ENCODE measurements at regions not wholly inside any gene's neighbourhood (a gene's known extent, or its start where the extent isn't known, plus 50 kb on each side); places are given as distances from the start of the nearest gene placed in this dataset.

GRCh38 chr11:93268287-93269040 is 62.1 kb upstream of the DEUP1 start:
- TF ChIP-seq POLR2A (IDR thresholded peaks at IDR 0.05) (no peak), EP300 (IDR thresholded peaks at IDR 0.05) (no peak)
- TF ChIP-seq, protein P1, sequence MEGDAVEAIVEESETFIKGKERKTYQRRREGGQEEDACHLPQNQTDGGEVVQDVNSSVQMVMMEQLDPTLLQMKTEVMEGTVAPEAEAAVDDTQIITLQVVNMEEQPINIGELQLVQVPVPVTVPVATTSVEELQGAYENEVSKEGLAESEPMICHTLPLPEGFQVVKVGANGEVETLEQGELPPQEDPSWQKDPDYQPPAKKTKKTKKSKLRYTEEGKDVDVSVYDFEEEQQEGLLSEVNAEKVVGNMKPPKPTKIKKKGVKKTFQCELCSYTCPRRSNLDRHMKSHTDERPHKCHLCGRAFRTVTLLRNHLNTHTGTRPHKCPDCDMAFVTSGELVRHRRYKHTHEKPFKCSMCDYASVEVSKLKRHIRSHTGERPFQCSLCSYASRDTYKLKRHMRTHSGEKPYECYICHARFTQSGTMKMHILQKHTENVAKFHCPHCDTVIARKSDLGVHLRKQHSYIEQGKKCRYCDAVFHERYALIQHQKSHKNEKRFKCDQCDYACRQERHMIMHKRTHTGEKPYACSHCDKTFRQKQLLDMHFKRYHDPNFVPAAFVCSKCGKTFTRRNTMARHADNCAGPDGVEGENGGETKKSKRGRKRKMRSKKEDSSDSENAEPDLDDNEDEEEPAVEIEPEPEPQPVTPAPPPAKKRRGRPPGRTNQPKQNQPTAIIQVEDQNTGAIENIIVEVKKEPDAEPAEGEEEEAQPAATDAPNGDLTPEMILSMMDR (IDR thresholded peaks at IDR 0.05), result no peak

All from gastroesophageal sphincter (tissue), 3 donors.